HTR-8/SVneo (cell line): ENCODE measurements at regions not wholly inside any gene's neighbourhood (a gene's known extent, or its start where the extent isn't known, plus 50 kb on each side); places are given as distances from the start of the nearest gene placed in this dataset.

Experiments
- DNase-seq: peaks from one replicate; pipeline ENCODE4 v3.0.0; 2011; ENCODE audit warnings: low spot score, mixed read lengths; ENCODE audit not compliant: insufficient read length
- FAIRE-seq: peaks from 2 replicates; lab custom pipeline; 2011; peaks lifted over from hg19 to GRCh38; lab: Jason Lieb, UNC

DNA sequence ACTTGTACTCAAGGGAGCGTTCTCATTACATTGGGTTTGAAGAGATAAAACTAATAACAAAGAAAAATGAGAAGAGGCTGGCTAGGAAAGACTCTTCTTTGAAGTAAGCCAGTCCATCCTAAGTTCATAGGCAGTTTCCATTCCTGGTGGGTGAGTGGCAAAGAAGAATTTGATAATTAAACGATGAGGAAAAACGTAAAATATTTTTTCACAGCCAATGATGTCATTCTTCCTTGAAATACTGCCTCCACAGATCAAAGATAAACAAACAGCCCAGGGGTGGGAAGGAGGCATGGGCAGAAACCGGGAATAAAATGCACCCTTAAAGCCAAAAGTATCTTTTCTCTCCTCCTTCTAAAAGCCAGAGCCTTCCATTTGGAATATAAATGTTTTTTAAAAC is 346.6 kb downstream of the PMP22 start:
- DNase-seq (peak; percentile 15), FAIRE-seq (no peak)

- DNase-seq (no peak), FAIRE-seq (no peak)
Observed at GRCh38 chr17:14910916-14911315, 354.2 kb downstream of the PMP22 start.

- FAIRE-seq (no peak), DNase-seq (no peak)
Observed at GRCh38 chr17:14904386-14904785, 360.7 kb downstream of the PMP22 start.

- DNase-seq (peak; percentile 12), FAIRE-seq (peak; percentile 28)
Observed at GRCh38 chr17:14903854-14904253, 361.3 kb downstream of the PMP22 start.

- DNase-seq: no peak
- no peak for FAIRE-seq
Observed at GRCh38 chr17:14902803-14903202, 362.3 kb downstream of the PMP22 start.

DNA sequence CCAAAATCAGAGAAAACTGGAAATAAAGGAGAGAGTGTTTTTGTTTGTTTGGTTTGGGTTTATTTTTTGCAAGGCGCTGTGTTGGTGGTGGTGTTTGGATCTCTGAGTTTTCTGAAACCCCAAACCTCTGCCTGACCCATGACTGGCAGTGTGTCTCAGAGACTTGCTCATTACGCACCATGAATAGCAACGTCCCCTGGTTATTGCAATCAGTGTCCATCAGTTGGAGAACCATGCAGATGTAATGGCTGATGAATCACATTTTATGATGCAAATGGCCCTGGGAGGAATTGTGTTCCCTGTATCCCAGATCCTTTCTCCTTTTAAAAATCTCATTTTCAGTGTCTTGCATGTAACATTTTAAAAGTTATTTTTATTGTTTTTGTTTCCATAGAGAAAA is 362.8 kb downstream of the PMP22 start:
- FAIRE-seq (no peak), DNase-seq (no peak)

GRCh38 chr17:14901376-14901775 is 363.8 kb downstream of the PMP22 start:
- DNase-seq (no peak), FAIRE-seq (no peak)

GRCh38 chr17:14886200-14886739 is 378.9 kb downstream of the PMP22 start:
- DNase-seq (peak; percentile 7), FAIRE-seq (peak; percentile 78)

GRCh38 chr17:14882131-14882530 is 383.0 kb downstream of the PMP22 start:
- DNase-seq (no peak), FAIRE-seq (no peak)

- DNase-seq (no peak), FAIRE-seq (peak; percentile 9)
Observed at GRCh38 chr17:14875557-14876412, 389.3 kb downstream of the PMP22 start.

DNA sequence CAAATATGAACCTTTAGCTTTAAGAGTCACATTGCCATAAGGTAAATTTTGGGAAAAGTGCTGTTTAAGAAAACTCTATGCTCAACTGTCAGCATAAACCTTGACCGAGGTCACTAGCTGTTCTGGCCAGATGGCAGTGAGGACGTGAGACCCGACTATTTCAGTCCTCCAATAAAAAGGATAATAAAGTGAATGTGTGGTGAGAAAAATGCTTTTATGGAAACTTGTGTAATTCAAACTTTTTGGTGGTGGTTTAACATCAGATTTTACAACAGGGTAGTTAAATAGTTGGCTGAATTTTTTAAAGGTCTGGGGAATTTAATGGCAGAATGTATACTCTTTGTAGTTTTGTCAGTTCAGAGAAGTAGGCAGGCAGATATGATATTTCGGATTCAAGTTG is 391.1 kb downstream of the PMP22 start:
- no peak for FAIRE-seq
- DNase-seq: no peak

- FAIRE-seq (no peak), DNase-seq (no peak)
Observed at GRCh38 chr17:14873540-14873939, 391.6 kb downstream of the PMP22 start.

DNA sequence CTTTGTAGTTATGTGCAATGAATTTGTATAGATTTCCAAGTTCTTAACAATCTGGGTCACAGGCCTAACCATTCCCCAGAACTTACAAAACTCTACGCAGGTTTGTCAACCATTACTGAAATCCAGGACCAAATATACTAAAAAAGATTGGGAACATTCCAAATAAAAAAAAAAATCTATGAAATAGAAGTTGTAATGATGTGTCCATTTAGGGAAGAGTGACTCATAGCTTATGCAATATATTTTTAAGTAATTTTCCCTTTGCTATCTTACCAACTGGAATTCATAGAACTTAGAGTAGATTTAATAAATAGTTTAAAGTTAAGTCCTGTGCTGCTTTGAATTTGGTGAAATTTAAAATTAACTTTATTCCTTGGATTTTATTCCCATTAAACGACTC is 393.2 kb downstream of the PMP22 start:
- no peak for FAIRE-seq
- DNase-seq: no peak

- DNase-seq (no peak), FAIRE-seq (no peak)
Observed at GRCh38 chr17:14866266-14866665, 398.9 kb downstream of the PMP22 start.

GRCh38 chr17:14864127-14864526 is 401.0 kb downstream of the PMP22 start:
- no peak for FAIRE-seq
- no peak for DNase-seq

GRCh38 chr17:14859542-14859941 is 405.6 kb downstream of the PMP22 start:
- peak; percentile 85 for FAIRE-seq
- peak; percentile 30 for DNase-seq

- DNase-seq (no peak), FAIRE-seq (no peak)
Observed at GRCh38 chr17:14856176-14856575, 408.9 kb downstream of the PMP22 start.

- FAIRE-seq: peak; percentile 26
- DNase-seq: no peak
Observed at GRCh38 chr17:14854691-14855090, 410.4 kb downstream of the PMP22 start.

DNA sequence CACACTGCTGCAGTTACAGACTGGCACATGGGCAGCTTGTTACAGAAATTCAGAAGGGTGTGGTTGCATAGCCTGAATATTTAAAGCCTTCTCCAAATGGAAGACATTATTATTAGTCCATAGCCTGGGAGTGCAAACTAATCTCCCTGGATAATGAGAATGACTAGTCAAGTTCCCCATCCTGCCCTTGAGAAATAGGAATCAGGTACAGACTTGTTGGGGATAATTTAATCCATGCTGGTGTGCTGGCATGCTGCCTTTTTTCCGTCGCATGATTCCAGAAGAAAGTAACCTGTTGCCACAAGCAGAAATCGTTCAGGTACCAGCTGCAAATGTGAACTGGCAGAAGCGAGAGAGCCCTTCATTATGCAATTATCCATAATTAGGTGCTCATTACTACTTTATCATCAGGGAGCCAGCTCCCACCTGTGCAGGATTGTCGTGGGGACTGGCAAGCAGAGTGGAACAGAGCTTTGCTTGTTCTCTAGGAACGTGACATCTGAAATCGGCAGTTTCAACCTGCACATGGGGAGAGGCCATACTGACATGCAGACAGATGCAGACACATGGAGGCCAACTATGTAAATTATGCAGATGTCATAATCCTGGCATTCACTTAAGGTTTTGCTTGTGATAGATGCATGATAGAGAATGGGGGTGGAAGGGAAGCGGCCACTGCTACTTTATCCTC is 419.4 kb downstream of the PMP22 start:
- DNase-seq (no peak), FAIRE-seq (peak; percentile 73)

- peak; percentile 81 for FAIRE-seq
- DNase-seq: no peak
Observed at GRCh38 chr17:14843086-14843795, 421.9 kb downstream of the PMP22 start.
